ENCODE measurements at regions not wholly inside any gene's neighbourhood (a gene's known extent, or its start where the extent isn't known, plus 50 kb on each side); places are given as distances from the start of the nearest gene placed in this dataset.
"Not testable (repeated sequence)": the region's sequence is repeated elsewhere in the genome, so short reads cannot be mapped to it uniquely, and the experiment has no call there.

DNA sequence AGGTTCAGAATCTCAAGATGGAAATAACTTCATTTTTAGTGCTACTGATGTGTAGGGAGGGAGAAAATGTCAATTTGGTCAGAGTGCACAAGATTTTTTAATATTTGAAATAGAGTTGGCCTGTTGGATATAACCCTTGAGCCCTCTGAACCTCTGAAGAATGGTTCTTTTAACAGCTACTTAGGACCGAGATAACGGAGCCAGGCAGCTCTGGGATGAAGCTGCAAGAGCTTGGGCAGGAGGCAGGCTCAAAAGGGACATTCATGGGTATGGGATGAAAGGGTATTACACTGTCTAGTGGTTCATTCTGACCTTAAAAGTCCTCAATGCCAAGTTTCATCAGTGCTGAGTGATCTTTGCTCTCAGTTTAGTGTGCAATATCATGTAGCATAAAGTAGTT, 111.4 kb upstream of the CPHXL start:
- DNase-seq = no peak

DNA sequence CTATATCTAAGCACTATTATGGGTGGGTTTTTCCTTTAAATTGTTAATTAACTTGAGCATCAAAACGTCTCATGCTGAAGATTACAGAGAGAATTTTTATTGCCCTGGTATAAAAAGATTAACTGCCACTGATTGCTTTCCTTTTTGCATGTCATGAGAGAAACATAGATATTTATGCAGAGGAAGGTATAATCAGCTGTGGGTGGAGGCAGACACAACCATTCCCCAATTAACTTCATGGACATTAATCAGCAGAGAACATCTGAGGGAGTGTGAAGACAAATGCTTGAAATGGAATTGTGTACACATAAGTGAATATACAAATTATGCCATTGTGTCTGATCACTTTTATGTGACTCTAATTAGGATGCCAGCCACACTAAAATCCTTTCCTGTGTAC, 115.2 kb upstream of the CPHXL start:
- no peak for DNase-seq

DNA sequence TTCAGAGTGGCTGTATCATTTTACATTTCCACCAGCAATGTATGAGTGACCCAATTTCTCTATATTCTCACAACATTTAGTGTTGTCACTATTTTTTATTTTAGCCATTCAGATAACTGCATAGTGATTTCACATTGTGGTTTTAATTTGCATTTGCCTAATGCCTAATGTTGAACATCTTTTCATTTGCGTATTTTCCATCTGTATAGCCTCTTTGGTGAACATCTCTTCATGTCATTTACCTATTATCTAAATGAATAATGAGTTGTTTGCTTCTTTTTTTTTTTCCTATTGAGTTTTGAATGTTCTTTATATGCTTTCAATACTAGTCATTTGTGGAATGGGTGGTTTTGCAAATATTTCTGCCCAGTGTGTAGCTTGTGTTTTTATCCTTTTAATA, 120.9 kb upstream of the CPHXL start:
- no peak for DNase-seq

DNA sequence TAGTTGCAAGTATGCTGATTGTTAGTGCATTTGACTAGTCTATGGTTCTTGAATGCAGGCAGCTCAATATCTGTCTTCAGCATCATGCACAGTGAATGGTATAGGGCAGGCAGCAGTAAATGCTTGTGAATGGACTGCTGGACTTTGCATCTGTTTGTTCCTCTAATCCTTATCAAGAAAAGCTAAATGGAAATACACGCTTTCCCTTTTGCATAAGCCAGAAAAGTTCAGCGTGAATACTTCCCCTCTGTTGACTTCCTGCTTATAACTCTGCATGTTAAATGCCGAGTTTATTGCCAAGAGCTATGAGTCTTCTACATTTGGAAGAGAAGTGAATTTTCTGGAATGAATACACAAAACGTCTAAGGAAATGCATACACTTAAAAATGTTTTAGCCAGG, 127.9 kb upstream of the CPHXL start:
- no peak for DNase-seq

DNA sequence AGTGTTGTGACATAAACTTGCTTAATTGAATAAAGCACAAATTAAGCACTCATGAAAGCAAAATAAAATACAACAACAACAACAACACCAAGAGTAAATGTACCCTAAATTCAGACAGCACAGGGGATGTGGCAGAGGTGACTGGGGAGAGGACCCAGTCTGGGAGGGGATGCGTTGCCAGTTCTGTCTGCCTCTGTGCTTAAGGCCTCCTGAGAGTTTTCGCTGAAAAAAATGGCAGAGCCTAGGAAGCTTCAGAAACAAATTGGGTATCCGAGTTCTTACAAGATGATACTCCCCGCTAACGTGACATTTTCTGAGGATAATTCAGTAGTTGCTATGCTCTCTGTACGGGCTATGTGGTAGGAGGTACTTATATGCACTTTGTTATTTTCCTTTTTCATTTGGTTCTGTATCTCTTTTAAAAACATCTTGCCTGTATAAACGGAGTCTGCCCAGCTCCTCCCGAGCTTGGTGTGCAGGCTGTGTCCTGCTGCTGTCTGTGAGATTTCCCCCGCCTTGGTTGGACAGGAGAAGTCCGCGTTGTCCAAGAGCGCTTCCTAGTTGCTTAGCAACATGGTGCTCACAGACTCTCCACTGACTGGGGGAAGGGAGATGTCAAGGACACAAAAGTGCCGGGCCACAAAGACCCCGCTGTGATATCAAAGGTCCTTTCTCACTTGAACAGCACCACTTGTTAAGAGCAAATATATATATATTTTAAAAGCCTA, 134.2 kb upstream of the CPHXL start:
- no peak for DNase-seq

DNA sequence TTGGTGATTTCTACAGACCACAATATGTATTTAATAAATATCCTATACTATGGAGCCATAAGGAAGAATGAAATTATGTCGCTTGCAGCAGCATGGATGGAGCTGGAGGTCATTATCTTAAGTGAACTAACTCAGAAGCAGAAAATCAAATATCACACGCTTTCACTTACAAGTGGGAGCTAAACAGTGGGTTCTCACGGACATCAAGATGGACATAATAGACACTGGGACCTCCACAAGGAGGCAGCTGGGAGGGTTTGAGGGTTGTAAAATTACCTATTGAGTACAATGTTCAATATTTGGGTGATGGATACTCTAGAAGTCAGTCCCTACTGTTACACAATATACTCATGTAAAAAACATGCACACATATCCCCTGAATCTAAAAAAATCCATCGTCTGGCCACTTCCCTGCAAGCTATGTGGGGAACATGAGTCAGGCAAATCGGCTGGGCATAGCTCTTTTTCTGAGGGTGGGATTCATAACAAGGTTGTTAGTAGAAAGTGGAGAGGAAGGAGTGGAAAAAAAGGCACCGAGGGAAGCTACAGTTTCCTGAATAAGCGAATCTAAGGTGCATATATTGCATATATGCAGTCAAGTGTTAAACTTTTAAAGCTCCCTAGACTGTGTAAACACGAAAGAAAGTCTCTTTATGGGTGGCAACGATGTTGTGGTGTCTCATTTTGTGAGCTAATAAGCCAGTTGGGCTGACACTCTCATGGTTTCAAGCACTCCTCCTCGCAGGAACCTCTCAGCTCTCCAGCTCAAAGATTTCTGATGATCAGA, 135.2 kb upstream of the CPHXL start:
- DNase-seq = no peak

DNA sequence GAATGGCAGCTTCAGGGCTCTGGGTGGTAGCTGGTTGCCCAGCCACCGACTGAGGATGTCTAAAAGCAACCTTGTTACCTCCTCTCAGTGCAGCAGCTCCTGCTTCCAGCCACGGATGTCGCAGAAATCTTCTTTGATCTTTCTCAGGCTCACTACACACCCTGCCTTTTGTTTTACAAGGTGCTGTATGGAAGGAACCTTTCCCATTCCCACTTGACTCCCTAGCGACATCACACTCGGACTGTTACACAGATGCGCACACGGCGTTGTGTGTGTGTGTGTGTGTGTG, 135.8 kb upstream of the CPHXL start:
- DNase-seq = no peak

DNA sequence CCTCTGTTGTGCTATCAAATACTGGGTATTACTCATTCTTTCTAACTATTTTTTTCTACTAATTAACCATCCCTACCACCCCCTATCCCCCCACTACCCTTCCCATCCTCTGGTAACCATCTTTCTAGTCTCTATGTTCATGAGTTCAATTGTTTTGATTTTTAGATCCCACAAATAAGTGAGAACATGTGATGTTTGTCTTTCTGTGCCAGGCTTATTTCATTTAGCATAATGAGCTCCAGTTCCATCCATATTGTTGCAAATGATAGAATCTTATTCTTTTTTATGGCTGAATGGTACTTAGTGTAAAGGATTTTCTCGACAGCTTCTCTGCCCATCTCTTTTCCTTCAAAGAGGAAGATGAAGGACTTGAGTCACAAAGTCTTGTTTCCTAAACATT, 138.0 kb upstream of the CPHXL start:
- no peak for DNase-seq

DNA sequence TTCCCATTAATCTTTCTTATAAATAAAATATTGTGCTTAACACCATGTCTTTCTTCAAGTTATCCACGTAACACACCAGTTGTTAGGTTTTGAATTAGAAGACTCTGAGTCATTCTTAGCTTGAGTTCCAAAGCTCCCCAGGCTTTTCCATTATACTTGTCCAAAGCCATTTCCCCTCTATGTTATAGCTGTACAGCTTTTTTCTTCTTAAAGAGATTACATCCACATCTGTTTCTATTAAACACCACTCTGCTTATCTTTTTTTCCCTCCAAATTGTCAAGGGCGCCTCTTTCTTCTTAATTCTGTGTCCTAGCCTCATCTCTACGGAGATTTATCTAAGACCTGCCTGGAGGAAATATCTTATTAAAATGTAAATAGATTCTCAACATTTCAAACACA, 139.4 kb upstream of the CPHXL start:
- no peak for DNase-seq

DNA sequence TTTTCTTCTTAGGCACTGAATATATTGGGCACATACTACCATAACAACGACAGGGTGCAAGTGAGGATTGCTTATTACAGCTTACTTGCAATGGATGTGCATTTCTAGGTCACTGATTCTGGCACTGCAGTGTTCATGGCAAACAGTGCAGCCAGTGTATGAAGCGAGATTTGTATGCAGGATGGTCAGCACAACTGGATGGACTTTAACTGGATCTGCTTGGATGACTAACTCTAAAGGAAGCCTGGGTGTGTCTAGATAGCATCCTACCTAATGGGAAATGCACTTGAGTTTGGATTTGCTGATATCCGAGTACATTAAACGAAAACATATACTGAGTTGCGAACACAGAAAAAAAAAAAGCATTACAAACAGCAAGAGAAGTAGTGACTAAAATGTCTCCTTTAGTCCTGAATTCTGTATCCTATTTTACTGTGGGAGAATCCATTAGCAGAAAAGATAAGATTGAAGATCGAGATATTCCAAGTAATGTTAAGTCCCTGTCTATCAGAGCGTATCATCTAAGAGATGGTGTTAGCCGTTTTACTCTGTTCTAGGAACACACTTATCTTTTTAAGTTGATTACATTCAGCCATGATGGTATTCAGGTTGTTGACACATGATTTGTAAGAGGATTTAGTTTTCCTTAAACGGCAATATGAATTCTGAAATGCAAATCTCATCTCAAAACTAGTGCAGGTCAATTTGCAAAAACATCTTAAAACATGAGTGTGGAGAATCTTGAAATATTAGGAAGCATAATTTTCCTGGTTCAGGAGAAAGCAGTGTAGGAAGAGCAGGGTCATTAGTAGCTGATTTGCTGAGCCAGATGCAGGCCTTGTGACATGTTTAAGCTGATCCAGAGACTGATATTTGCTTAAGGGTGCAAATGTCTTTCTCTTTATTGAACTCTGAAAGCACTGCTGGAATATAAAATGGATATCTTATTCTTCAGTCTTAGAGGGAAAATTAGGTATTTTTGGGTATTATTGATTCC, 142.6 kb upstream of the CPHXL start:
- DNase-seq = no peak

DNA sequence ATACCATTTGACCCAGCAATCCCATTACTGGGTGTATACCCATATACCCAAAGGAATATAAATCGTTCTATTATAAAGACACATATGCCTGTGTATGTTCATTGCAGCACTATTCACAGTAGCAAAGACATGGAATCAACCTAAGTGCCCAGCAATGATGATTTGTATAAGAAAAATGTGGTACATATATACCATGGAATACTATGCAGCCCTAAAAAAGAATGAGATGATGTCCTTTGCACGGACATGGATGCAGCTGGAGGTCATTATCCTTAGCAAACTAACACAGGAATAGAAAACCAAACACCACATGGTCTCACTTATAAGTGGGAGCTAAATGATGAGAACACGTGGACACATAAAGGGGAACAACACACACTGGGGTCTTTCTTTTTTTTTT, 155.0 kb upstream of the CPHXL start:
- DNase-seq = not testable (repeated sequence)

DNA sequence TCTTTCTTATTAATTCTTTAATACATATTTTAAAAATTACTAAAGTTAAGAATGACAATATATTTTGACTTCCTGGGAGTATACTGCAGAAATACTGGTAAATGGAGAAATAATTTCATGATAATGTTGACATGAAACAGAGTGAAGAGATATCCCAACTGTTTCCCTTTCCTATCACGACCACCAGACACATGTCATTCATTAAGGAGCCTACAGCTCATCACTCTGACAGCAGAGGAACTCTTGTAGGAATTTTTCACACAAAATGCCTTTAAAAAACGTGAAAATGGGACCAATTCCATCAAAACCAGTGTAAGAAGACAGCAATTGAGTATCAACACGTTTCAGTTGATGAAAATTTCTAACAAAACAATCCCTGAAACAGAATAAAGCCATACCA, 172.9 kb upstream of the CPHXL start:
- DNase-seq = no peak

DNA sequence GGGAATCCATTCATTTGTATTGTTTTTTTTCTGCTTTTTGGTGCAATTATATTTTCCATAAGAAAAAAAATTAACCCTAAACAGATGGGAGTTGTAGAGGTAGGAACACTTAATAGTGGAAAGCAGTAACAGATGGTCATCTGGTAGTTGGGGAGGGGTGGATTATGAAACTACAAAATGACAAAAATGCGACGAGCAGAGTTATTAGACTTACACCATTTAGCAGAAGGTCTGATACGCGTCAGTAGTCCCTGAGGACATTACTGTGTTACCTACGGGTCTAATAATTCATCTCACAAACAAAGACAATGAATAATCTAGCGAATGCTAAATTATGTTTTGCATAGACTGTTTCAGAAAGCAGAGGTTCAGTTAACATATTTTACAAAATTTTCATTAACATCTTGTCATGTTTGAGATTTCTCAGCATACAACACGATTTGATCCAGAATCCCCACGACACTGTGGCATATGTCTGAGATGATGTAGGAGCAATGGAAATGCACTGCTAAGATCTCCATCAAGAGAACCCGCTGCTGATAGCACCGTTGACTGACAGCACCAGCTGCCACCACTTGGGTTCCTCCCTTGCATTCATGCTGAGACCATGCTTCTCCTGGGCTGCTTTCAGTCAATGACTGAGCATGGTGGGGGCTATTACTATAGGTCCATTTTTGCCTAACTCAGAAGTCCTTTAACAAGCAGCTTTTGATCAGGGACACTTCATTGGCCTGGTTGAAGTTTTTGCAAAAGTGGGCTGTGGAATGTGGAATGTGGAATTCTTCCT, 182.2 kb upstream of the CPHXL start:
- no peak for DNase-seq

DNA sequence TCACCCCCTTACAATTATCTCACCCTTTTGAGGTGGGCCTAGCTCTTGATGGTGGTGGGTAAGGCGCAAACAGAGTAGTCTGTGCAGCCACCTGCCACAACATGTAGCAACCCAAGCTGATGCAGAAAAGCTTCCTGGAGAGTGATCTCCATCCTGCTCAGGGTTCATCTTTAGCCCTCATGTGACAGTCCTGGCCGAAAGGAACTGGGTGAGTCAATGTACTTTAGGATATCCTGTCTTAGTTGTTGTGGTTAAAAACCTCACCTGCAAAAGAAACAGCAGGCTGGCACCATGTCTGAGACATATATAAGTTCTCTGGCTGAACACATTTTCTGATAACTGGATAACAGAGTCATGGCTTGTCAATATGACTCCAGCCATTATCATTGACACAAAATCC, 183.5 kb upstream of the CPHXL start:
- no peak for DNase-seq

DNA sequence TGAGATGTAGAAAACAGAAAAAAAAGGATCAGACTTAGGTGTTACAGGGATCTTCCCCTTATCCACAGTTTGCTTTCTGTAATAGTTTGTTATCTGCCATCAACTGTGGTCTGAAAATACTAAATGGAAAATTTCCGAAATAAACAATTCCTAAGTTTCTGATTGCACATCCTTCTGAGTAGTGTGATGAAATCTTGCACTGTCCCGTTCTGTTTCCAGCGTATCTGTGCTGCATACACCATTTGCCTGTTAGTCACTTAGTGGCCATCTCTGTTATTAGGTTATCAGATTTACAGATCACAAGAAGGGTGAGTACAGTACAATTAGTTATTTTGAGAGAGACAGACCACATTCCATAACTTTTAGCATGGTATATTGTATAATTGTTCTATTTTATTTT, 185.6 kb upstream of the CPHXL start:
- no peak for DNase-seq

DNA sequence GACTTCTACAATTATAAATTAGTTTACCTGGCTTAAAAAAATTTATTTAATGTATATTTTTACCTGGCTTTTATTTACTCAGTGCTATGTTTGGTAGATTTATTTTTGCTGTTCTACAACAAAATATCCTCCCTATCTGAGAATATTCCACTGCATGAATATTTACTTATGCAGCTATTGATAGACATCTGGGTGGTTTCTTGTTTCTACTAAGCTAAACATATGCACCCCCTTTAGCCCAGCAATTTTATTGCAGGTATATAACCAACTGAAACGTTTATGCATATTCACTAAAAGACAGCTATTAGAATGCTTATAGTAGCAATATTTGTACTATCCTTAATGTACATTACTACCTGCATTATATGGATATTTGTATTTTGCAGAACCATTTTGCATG, 187.7 kb upstream of the CPHXL start:
- no peak for DNase-seq

DNA sequence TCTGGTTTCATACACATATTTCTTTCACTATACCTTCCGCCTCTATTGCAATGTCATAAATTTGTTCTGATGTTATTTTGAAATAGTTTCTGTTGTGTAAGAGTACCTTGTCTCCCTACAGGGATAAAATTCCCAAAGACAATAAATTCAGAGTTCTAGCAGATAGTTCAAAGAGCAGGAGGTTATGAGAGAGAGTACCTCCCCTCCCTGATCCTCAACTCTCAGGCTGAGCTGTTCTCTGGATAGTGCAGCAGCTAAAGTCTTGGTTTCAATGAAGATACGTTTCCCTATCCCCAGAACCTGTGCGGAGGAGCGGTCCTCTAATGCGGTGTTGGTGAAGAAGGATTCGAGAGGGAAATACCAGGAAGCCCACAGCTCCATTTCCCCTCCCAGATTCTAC, 190.2 kb upstream of the CPHXL start:
- DNase-seq = no peak

DNA sequence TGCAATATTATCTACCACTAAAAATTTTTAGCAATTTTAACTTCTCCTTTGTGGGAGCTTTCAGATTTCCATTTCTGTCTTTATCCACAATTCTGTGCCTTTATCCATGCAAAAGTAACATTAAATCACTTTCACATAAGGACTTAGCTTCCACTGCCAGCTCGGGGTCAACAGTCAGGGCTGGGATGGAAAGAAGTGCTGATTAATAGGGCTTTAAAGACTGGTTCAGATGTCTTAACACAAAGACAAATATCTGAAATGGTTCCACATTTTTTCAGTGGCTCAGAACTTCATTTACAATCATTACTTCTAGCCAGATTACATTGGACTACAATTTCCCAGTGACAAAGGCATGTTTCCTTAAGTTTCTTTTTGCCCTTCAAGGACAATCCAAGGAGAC, 191.8 kb upstream of the CPHXL start:
- no peak for DNase-seq

DNA sequence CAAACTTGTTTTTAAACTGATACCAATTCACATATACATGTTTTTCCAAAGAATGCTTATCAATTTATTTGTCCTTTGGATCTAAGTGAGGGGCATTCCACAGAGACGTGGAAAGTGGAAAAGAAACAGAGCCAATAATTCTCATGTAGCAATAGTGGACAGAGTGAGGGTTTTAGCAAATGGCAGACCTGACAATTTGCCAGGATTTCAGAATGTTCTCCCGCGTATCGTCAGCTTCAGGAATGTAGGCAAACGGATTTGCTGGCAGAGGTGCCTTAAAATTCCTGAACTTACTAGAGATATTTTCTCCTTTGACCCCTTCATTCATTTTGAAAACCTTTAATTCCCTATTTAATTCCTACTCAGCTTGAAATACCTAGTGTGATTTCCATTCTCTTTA, 193.4 kb upstream of the CPHXL start:
- DNase-seq = no peak

DNA sequence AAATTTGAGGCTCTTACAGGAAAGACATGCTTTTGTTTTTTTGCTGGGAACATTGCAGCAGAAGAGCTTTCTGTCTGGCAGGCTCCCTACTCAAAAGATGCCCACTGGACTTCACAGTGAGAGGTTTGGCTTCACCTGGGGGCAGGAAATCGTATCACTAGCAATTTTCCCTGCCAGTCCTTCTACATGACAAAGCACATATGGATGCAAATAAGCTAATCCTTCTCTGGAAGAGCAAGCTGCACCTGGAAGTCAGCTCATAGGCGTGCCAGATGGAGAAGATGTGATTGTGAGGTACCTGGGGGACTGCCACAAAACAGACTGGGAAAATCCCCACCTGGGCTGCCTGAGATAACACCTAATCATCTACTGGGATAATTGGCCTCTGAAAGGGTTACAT, 195.0 kb upstream of the CPHXL start:
- no peak for DNase-seq

DNA sequence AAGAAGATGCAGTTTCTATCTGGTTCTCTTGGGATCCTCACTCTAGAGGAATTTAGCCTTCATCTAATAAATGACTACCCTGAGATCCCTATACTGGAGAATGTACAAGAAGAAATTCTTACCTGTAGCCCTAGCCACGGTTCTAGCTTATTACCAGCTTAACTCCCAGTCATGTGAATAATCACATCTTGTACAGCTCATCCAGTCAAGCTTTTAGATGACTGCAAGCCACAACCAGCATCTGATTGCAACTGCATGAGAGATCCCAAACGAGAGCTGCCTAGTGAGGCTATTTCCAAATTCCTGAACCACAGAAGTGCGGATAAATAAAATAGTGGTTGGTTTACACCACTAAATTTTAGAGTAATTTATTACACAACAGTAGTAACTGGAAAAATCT, 196.0 kb upstream of the CPHXL start:
- DNase-seq = no peak

DNA sequence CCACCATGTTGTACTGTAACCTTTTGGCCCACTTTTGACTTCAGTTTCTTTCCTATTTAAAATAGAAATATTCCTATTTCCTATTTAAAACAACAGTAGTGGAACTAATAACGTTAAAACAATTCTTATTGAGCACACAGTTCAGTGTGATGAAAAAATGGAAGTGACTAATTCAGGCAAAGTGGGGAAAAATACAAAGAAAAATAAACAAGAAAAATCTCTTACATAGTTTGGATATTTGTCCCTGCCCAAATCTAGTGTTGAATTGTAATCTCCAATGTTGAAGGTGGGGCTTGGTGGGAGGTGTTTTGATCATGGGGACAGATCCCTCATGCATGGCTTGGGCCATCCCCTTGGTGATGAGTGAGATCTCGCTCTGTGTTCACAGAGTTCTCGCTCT, 198.1 kb upstream of the CPHXL start:
- no peak for DNase-seq

DNA sequence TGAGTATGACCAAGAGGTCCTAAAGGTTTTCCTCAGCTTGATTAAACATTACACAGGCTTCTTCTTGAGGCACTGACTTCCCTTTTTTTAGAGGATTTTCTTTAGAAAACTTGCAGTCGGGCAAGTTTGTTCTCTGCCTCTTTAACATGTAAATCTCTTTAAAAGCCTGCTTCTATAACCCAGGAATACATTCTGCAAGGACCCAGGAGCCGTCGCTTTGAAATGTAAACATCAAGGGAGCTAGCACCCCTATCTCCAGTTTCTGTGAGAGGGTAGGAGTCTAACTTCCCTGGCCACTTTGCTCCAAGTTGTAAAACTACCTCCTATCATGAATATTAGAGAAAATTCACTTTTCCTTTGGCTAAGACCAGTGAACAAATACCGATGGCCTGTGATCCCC, 201.5 kb upstream of the CPHXL start:
- no peak for DNase-seq
